ENCODE measurements at regions not wholly inside any gene's neighbourhood (a gene's known extent, or its start where the extent isn't known, plus 50 kb on each side); places are given as distances from the start of the nearest gene placed in this dataset.

GRCh38 chr1:232726048-232726779, 79.0 kb upstream of the MAP10 start:
- peak in 1 of 2 donors; percentile 4 for DNase-seq
- H3K4me1 ChIP-seq (ENCODE audit: control insufficient read depth, insufficient read depth, low read length) = peaks cover 8% of the 10 kb centered on the region
- H3K4me3 Mint-ChIP-seq = no peak overlapping the region
- no peak overlapping the region for H3K27ac Mint-ChIP-seq
- TF ChIP-seq, protein P1, sequence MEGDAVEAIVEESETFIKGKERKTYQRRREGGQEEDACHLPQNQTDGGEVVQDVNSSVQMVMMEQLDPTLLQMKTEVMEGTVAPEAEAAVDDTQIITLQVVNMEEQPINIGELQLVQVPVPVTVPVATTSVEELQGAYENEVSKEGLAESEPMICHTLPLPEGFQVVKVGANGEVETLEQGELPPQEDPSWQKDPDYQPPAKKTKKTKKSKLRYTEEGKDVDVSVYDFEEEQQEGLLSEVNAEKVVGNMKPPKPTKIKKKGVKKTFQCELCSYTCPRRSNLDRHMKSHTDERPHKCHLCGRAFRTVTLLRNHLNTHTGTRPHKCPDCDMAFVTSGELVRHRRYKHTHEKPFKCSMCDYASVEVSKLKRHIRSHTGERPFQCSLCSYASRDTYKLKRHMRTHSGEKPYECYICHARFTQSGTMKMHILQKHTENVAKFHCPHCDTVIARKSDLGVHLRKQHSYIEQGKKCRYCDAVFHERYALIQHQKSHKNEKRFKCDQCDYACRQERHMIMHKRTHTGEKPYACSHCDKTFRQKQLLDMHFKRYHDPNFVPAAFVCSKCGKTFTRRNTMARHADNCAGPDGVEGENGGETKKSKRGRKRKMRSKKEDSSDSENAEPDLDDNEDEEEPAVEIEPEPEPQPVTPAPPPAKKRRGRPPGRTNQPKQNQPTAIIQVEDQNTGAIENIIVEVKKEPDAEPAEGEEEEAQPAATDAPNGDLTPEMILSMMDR (IDR thresholded peaks at IDR 0.05) = no peak
- peaks cover 14 to 18% of the 10 kb centered on the region in 2 donors for H3K27me3 Mint-ChIP-seq (ENCODE audit: low read depth in 2 of 2)
- H3K4me3 ChIP-seq (ENCODE audit: low read length) = no peak overlapping the region
- no peaks in the 10 kb centered on the region for H3K9me3 ChIP-seq (ENCODE audit: control insufficient read depth, insufficient read depth, low read length)
- 2% methylated on average over 8 of the region's 8 CpGs for WGBS (ENCODE audit: insufficient coverage)
- H3K9me3 Mint-ChIP-seq = peaks cover 0 to 2% of the 10 kb centered on the region in 2 donors
- intact Hi-C loops (cut with micrococcal nuclease) = no loop called here
- peaks cover 10 to 12% of the 10 kb centered on the region in 2 donors for H3K4me1 Mint-ChIP-seq
- no peak for ATAC-seq
- H3K36me3 Mint-ChIP-seq = no peaks in the 10 kb centered on the region
- H3K27ac ChIP-seq (ENCODE audit: low read length) = no peak overlapping the region
- H3K36me3 ChIP-seq (ENCODE audit: control insufficient read depth, insufficient read depth, low read length) = no peaks in the 10 kb centered on the region
- no peaks in the 10 kb centered on the region for H3K27me3 ChIP-seq (ENCODE audit: control insufficient read depth, insufficient read depth, low read length)

- H3K4me3 ChIP-seq (ENCODE audit: low read length) = no peak overlapping the region
- ATAC-seq (no peak), DNase-seq (no peak)
- TF ChIP-seq, protein P1 (IDR thresholded peaks at IDR 0.05) = no peak
- Mint-ChIP-seq H3K4me3 (no peak overlapping the region), H3K36me3 (no peaks in the 10 kb centered on the region), H3K27me3 (ENCODE audit: low read depth in 2 of 2) (peaks cover 14 to 20% of the 10 kb centered on the region in 2 donors), H3K27ac (no peak overlapping the region), H3K4me1 (peaks cover 10 to 12% of the 10 kb centered on the region in 2 donors), H3K9me3 (peaks cover 0 to 2% of the 10 kb centered on the region in 2 donors)
- no peaks in the 10 kb centered on the region for H3K36me3 ChIP-seq (ENCODE audit: control insufficient read depth, insufficient read depth, low read length)
- H3K27me3 ChIP-seq (ENCODE audit: control insufficient read depth, insufficient read depth, low read length) = no peaks in the 10 kb centered on the region
- H3K4me1 ChIP-seq (ENCODE audit: control insufficient read depth, insufficient read depth, low read length) = peaks cover 8% of the 10 kb centered on the region
- H3K9me3 ChIP-seq (ENCODE audit: control insufficient read depth, insufficient read depth, low read length) = no peaks in the 10 kb centered on the region
- intact Hi-C loops (cut with micrococcal nuclease) = no loop called here
- H3K27ac ChIP-seq (ENCODE audit: low read length) = no peak overlapping the region
- WGBS (ENCODE audit: insufficient coverage) = 70% methylated on average over 6 of the region's 6 CpGs
Measured at GRCh38 chr1:232728507-232729263, 76.5 kb upstream of the MAP10 start.

- H3K4me3 Mint-ChIP-seq = no peak overlapping the region
- Histone ChIP-seq H3K27ac (ENCODE audit: low read length) (no peak overlapping the region), H3K9me3 (ENCODE audit: control insufficient read depth, insufficient read depth, low read length) (no peaks in the 10 kb centered on the region), H3K27me3 (ENCODE audit: control insufficient read depth, insufficient read depth, low read length) (no peaks in the 10 kb centered on the region), H3K36me3 (ENCODE audit: control insufficient read depth, insufficient read depth, low read length) (no peaks in the 10 kb centered on the region), H3K4me1 (ENCODE audit: control insufficient read depth, insufficient read depth, low read length) (no peaks in the 10 kb centered on the region), H3K4me3 (ENCODE audit: low read length) (no peak overlapping the region)
- H3K4me1 Mint-ChIP-seq = no peaks in the 10 kb centered on the region
- ATAC-seq = no peak
- H3K27ac Mint-ChIP-seq = no peak overlapping the region
- peaks cover 0 to 2% of the 10 kb centered on the region in 2 donors for H3K9me3 Mint-ChIP-seq
- H3K36me3 Mint-ChIP-seq = no peaks in the 10 kb centered on the region
- intact Hi-C loops (cut with micrococcal nuclease) = no loop called here
- peaks cover 17 to 30% of the 10 kb centered on the region in 2 donors for H3K27me3 Mint-ChIP-seq (ENCODE audit: low read depth in 2 of 2)
- WGBS (ENCODE audit: insufficient coverage) = no CpG with 5 or more reads among the region's 1 CpG
- TF ChIP-seq, protein P1 (IDR thresholded peaks at IDR 0.05) = no peak
- DNase-seq = no peak
Measured at GRCh38 chr1:232732344-232732910, 72.8 kb upstream of the MAP10 start.
